ENCODE measurements at regions not wholly inside any gene's neighbourhood (a gene's known extent, or its start where the extent isn't known, plus 50 kb on each side); places are given as distances from the start of the nearest gene placed in this dataset.

GRCh38 chr4:145387079-145387478 is 94.6 kb upstream of the SMAD1 start:
- H3K79me2 ChIP-seq, result no peaks in the 10 kb centered on the region
- no peaks in the 10 kb centered on the region for H3K9me3 ChIP-seq (ENCODE audit: low read depth)
- no peaks in the 10 kb centered on the region for H3K9me2 ChIP-seq (replicated peaks; ENCODE audit: insufficient read depth)
- WGBS (ENCODE audit: low lambda C conversion rate, missing lambda C conversion rate), result 87% methylated on average over 3 of the region's 3 CpGs
- no peak overlapping the region for H3K4me3 ChIP-seq
- H3K4me2 ChIP-seq, result no peak overlapping the region
- TF ChIP-seq EZH2 (IDR thresholded peaks at IDR 0.05; ENCODE audit: borderline replicate concordance), result no peak
- TF ChIP-seq CTCF (IDR thresholded peaks at IDR 0.05; ENCODE audit: poor library complexity), result no peak
- no peak for TF ChIP-seq EZH2phosphoT487 (IDR thresholded peaks at IDR 0.05; ENCODE audit: low read depth, severe bottlenecking, unreplicated experiment)
- H3K36me3 ChIP-seq (replicated peaks; ENCODE audit: insufficient read depth, low read depth), result no peaks in the 10 kb centered on the region
- H2AFZ ChIP-seq, result no peak overlapping the region
- no peaks in the 10 kb centered on the region for H4K20me1 ChIP-seq (ENCODE audit: insufficient read depth, poor library complexity, severe bottlenecking)
- H3K27me3 ChIP-seq, result no peaks in the 10 kb centered on the region
- no peak overlapping the region for H3K27ac ChIP-seq
- DNase-seq (ENCODE audit: low spot score), result no peak
- no peaks in the 10 kb centered on the region for H3K4me1 ChIP-seq (ENCODE audit: insufficient read depth)

GRCh38 chr4:145381163-145381562 is 100.5 kb upstream of the SMAD1 start:
- H3K4me3 ChIP-seq, result no peak overlapping the region

GRCh38 chr4:145380123-145380522 is 101.5 kb upstream of the SMAD1 start:
- Histone ChIP-seq H3K36me3 (replicated peaks; ENCODE audit: insufficient read depth, low read depth) (no peaks in the 10 kb centered on the region), H3K9me2 (replicated peaks; ENCODE audit: insufficient read depth) (no peaks in the 10 kb centered on the region), H3K4me2 (no peak overlapping the region), H3K27ac (no peak overlapping the region), H3K4me1 (ENCODE audit: insufficient read depth) (no peaks in the 10 kb centered on the region), H3K79me2 (no peaks in the 10 kb centered on the region), H3K27me3 (no peaks in the 10 kb centered on the region), H3K4me3 (no peak overlapping the region), H3K9me3 (ENCODE audit: low read depth) (no peaks in the 10 kb centered on the region), H2AFZ (no peak overlapping the region), H4K20me1 (ENCODE audit: insufficient read depth, poor library complexity, severe bottlenecking) (no peaks in the 10 kb centered on the region)
- TF ChIP-seq EZH2 (IDR thresholded peaks at IDR 0.05; ENCODE audit: borderline replicate concordance) (no peak), EZH2phosphoT487 (IDR thresholded peaks at IDR 0.05; ENCODE audit: low read depth, severe bottlenecking, unreplicated experiment) (no peak), CTCF (IDR thresholded peaks at IDR 0.05; ENCODE audit: poor library complexity) (no peak)
- DNase-seq (ENCODE audit: low spot score), result no peak

More at GRCh38 chr4:145381163-145381562, 100.5 kb upstream of the SMAD1 start:
- DNase-seq (ENCODE audit: low spot score), result no peak
- Histone ChIP-seq H3K9me2 (replicated peaks; ENCODE audit: insufficient read depth) (no peaks in the 10 kb centered on the region), H3K36me3 (replicated peaks; ENCODE audit: insufficient read depth, low read depth) (no peaks in the 10 kb centered on the region), H2AFZ (no peak overlapping the region), H3K27ac (no peak overlapping the region), H3K4me2 (no peak overlapping the region), H3K79me2 (no peaks in the 10 kb centered on the region), H3K27me3 (no peaks in the 10 kb centered on the region), H3K9me3 (ENCODE audit: low read depth) (no peaks in the 10 kb centered on the region), H4K20me1 (ENCODE audit: insufficient read depth, poor library complexity, severe bottlenecking) (no peaks in the 10 kb centered on the region), H3K4me1 (ENCODE audit: insufficient read depth) (no peaks in the 10 kb centered on the region)
- 77% methylated on average over 1 of the region's 1 CpG for WGBS (ENCODE audit: low lambda C conversion rate, missing lambda C conversion rate)
- TF ChIP-seq EZH2 (IDR thresholded peaks at IDR 0.05; ENCODE audit: borderline replicate concordance), result no peak
- no peak for TF ChIP-seq EZH2phosphoT487 (IDR thresholded peaks at IDR 0.05; ENCODE audit: low read depth, severe bottlenecking, unreplicated experiment)
- no peak for TF ChIP-seq CTCF (IDR thresholded peaks at IDR 0.05; ENCODE audit: poor library complexity)

- Histone ChIP-seq H4K20me1 (ENCODE audit: insufficient read depth, poor library complexity, severe bottlenecking) (no peaks in the 10 kb centered on the region), H3K27me3 (no peaks in the 10 kb centered on the region), H3K4me2 (no peak overlapping the region), H3K4me1 (ENCODE audit: insufficient read depth) (no peaks in the 10 kb centered on the region), H3K27ac (no peak overlapping the region), H3K4me3 (no peak overlapping the region), H3K79me2 (no peaks in the 10 kb centered on the region), H3K9me2 (replicated peaks; ENCODE audit: insufficient read depth) (no peaks in the 10 kb centered on the region), H2AFZ (no peak overlapping the region), H3K36me3 (replicated peaks; ENCODE audit: insufficient read depth, low read depth) (no peaks in the 10 kb centered on the region), H3K9me3 (ENCODE audit: low read depth) (no peaks in the 10 kb centered on the region)
- TF ChIP-seq CTCF (IDR thresholded peaks at IDR 0.05; ENCODE audit: poor library complexity) (no peak), EZH2 (IDR thresholded peaks at IDR 0.05; ENCODE audit: borderline replicate concordance) (no peak), EZH2phosphoT487 (IDR thresholded peaks at IDR 0.05; ENCODE audit: low read depth, severe bottlenecking, unreplicated experiment) (no peak)
- no peak for DNase-seq (ENCODE audit: low spot score)
- 96% methylated on average over 20 of the region's 20 CpGs for WGBS (ENCODE audit: low lambda C conversion rate, missing lambda C conversion rate)
These were observed 106.2 kb upstream of the SMAD1 start for GRCh38 chr4:145375416-145375815.

All from hepatocyte (in vitro differentiated cells).